Coronary artery (tissue), 2 donors: ENCODE measurements at regions not wholly inside any gene's neighbourhood (a gene's known extent, or its start where the extent isn't known, plus 50 kb on each side); places are given as distances from the start of the nearest gene placed in this dataset.

ENCODE experiments used
- DNase-seq: peaks from one replicate; pipeline ENCODE4 v3.0.0-alpha.2; 2017; ENCODE audit warnings: low spot score
- H3K27ac ChIP-seq, 2 donors: fragments of 200-600 bp; sonication (generic); one replicate each; pipeline ENCODE4 v1.5.1; 2016 to 2019
- H3K4me3 ChIP-seq: fragments of 200-600 bp; sonication (generic); 2 replicates; pipeline ENCODE4 v1.5.1; 2016; ENCODE audit warnings: mild to moderate bottlenecking, moderate library complexity
- TF ChIP-seq, protein P1 (sequence below): fragments of 200-600 bp; sonication (generic); IDR thresholded peaks from one replicate; pipeline ENCODE4 v1.5.1; 2019; ENCODE audit warnings: antibody characterized with exemption

DNA sequence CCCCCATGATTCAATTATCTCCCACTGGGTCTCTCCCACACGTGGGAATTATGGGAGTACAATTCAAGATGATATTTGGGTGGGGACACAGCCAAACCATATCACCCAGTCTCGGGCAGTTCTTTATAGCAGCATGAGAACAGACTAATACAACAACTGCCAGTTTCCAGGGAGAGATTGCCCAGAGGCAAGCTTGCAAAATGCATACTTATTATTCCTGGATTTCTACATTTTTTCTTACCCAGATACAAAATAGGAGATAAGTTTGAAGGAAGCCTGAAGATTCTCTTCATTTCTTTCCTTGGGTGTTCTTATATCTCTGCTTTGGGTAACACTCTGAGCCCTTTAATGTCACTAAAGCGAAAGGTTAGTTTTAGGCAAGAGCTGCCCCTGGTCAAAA is 691.2 kb downstream of the TAF11L14 start:
- TF ChIP-seq, protein P1, sequence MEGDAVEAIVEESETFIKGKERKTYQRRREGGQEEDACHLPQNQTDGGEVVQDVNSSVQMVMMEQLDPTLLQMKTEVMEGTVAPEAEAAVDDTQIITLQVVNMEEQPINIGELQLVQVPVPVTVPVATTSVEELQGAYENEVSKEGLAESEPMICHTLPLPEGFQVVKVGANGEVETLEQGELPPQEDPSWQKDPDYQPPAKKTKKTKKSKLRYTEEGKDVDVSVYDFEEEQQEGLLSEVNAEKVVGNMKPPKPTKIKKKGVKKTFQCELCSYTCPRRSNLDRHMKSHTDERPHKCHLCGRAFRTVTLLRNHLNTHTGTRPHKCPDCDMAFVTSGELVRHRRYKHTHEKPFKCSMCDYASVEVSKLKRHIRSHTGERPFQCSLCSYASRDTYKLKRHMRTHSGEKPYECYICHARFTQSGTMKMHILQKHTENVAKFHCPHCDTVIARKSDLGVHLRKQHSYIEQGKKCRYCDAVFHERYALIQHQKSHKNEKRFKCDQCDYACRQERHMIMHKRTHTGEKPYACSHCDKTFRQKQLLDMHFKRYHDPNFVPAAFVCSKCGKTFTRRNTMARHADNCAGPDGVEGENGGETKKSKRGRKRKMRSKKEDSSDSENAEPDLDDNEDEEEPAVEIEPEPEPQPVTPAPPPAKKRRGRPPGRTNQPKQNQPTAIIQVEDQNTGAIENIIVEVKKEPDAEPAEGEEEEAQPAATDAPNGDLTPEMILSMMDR, result no peak
- Histone ChIP-seq H3K27ac (no peak overlapping the region), H3K4me3 (no peak overlapping the region)
- DNase-seq, result no peak

DNA sequence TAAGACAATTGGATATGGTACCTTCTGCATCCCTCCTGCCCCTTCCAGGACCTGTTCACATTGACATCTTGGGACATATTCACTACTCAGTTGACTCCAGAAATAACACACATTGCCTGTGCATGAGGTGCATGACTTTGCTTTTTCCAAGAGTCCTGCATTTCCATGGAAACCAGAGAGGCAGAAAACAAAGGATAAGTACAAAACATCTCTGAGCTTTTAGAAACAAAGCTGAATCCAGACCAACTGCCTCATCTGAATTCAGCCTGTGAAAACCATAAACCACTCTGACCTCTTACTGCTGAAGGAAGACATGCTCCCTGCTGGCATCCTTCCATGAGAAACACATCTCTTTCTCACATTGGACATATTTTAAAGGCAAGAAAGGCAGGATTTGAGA is 695.1 kb downstream of the TAF11L14 start:
- Histone ChIP-seq H3K27ac (no peak overlapping the region), H3K4me3 (no peak overlapping the region)
- no peak for DNase-seq
- TF ChIP-seq, protein P1, result no peak

DNA sequence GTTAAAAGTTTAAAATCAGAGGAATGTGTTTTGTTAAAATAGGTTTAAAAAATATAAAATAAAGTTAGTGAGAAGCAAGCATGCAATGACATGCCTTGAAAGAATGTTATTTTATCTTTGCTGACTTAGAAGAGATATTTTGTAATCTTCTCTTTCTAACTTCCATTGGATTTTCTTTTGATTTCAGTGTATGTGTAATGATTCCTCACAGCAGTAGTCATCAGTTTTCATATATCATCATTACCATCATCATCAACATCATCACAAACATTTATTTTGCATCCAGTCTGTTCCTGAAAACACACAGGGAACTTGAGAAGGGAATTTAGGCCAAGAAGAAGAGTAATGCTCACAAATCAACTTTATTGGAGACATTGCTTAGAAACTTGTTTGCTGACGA is 699.6 kb downstream of the TAF11L14 start:
- no peak overlapping the region for H3K4me3 ChIP-seq
- no peak overlapping the region for H3K27ac ChIP-seq
- TF ChIP-seq, protein P1, result no peak
- no peak for DNase-seq

DNA sequence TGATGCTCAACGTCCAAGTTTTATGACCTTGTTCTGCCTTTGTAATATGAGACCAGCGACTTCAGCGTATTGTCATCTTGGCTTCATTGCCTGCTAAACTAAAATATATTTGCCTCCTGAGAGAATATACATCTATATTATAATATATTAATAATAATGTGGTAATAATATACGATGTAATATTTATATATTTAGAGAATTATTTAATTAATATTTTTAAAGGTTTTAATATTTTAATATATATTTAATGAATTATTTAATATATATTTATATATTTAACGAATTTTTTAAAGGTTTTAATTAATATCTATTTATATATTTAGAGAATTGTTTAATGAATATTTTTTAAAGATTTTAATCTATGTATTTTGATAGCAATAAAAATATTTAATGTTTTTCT is 700.7 kb downstream of the TAF11L14 start:
- H3K27ac ChIP-seq, result no peak overlapping the region
- no peak overlapping the region for H3K4me3 ChIP-seq
- TF ChIP-seq, protein P1, result no peak
- no peak for DNase-seq

DNA sequence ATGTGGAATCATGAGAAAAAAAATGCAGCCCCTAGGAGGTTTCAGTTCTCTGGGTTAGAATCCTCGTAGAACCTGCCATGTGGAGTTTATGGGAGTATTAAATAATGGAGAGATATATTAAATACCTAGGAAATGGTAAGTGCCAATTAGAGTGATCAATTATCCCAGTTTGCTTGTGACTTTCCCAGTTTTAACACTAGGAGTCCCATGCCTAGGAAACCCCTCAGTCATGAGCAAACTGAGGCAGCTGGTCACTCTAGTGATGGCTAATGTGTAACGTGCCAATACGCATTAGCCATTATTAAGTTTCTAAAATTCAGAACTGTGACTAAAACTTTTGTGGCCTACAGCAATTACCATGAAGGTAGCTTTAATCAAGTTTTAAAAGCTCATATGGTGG is 720.6 kb downstream of the TAF11L14 start:
- no peak for DNase-seq
- Histone ChIP-seq H3K4me3 (no peak overlapping the region), H3K27ac (no peak overlapping the region)
- TF ChIP-seq, protein P1, result no peak

DNA sequence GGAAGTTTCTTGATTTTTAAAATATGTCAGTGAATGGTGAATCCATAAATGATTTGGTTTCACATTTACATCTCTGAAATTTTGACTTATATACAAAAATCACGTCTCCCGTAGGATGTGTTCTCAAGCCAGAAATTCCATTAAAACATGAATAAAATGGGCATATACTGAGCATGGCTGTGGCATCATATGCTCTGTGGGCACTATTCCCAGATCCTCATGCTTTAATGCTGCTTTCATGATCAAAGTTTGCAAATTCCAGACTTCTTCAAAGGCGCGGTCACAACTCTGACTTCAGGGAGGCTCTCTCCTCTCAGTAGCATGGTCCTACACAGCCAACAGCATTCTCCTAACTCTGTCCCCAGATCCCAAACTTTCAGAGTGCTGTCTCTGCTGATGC is 723.2 kb downstream of the TAF11L14 start:
- Histone ChIP-seq H3K4me3 (no peak overlapping the region), H3K27ac (no peak overlapping the region)
- TF ChIP-seq, protein P1, result no peak
- no peak for DNase-seq

DNA sequence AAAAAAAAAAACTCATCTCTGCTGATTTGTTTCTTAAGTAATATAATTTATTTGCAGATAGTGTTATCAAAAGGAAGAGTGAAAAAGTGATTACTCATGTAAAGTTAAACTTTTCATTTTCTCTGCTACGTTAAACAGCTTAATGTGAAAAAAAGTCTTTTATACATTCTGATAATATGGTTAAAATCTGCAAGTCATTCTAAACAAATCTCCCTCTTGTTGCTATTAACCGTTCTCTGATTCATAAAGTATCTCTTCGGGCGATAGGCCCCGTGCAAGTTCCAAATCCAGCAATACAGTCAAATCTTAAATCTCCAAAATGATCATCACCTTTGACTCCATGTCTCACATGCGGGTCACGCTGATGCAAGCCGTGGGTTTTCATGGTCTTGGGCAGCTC is 732.0 kb downstream of the TAF11L14 start:
- TF ChIP-seq, protein P1, result no peak

More for the DNA sequence above, 732.0 kb downstream of the TAF11L14 start:
- H3K4me3 ChIP-seq, result no peak overlapping the region
- no peak overlapping the region for H3K27ac ChIP-seq
- DNase-seq, result no peak
